ENCODE measurements at regions not wholly inside any gene's neighbourhood (a gene's known extent, or its start where the extent isn't known, plus 50 kb on each side); places are given as distances from the start of the nearest gene placed in this dataset.
"Not testable (repeated sequence)": the region's sequence is repeated elsewhere in the genome, so short reads cannot be mapped to it uniquely, and the experiment has no call there.

DNA sequence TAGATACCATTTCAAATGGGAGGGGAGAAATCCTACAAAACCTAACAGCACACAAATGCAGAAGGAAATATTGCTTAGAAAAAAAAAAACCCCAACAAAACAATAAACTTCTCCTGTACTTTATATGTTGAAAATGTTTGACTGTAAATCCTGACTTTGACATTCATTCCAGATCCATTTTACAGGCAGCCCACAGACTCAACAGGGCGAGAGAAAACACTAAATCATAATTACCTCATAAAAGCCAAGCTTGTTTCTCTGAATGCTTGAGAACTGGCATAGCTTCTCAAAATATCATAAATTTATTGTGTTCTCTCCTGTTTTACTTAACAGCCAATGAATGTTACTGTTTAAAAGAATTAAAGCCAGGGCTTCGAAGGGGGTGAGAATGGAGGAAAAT, 273.2 kb downstream of the CD83 start:
- no peak for DNase-seq (ENCODE audit: low read depth)

DNA sequence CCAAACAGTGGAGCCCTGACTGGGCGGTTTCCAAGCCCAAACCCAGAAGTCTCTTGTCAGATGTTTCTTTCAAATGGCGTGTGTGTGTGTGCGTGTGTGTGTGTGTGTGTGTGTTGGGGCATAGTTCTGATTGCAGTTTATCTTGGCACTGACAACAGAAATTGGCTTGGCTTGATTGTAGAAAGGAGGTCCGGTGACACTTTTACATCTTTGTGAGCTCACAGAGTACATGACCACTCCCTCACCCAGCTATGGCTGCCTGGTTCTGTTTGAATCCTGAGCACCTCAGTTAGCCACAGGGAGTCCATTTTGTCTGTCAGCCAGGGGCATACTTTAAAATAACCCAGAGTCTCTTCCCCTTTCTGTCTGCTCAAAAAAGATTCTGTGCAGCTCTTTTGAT, 276.3 kb downstream of the CD83 start:
- DNase-seq (ENCODE audit: low read depth) = no peak

DNA sequence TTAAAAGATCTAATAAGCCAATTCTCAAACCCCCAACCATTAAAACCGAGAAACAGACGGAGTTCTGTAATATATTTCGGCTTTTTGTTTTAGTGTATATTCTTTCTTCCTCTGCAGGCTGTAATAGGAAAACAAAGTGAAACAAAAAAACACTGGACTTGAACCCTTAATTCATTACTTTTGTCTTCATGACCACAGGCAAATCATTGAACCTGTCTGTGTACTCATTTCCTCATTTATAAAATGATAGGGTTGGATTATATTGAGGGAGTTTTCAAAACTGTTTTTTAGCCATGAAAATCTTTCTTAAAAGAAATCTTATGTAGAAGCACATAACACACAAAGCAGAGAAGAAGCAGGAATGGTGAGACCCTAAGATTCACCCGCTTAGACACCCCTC, 278.8 kb downstream of the CD83 start:
- DNase-seq (ENCODE audit: low read depth) = no peak

DNA sequence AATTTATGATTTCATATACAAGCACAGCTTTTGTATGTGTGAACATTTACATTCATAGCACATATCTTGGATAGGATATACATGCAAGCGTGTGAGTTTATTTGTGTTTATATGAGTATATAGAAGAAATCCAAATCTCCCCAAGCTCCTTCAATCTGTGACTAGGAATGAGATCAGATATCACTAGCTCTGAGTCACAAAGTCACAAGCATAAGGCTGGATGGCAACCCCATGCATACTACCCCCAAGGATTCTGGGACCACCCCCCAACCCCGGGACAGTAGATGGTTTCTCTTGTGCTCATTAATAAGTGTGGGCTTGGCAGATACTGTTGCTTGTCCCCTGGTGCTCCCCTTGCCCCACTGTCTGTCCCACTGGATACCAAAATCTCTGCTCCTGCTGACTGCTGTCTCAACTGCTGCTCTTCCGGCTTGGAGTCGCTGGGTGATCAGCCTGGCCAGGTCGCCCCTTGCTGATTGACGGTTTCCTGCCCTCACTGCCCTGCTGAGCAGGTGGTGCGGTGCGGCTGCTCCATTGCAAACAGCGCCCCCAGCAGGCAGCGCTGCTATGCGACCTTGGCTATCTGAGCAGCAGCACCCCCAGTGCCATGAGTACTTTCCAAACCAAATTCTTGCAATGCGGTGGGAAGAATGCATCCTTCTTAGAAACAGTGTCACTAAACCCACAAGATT, 279.4 kb downstream of the CD83 start:
- no peak for DNase-seq (ENCODE audit: low read depth)

DNA sequence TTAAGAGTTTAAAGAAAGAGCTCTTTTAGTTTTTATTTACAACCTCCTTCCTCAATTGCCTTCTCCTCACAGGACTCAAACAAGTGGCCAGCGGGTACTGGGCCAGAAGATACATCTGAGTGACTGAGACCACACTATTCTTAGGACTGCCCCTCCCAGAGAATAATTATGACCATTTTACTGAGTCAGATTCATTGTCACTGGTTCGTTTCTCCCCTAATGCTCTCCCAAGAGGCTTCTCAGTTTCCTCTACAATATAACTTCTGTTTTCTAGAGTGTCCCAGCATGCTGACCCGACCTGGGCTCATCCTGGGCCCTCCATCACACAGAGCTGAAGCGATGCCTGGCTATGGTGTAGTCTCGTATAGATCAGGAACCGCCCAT, 279.9 kb downstream of the CD83 start:
- DNase-seq (ENCODE audit: low read depth) = no peak

DNA sequence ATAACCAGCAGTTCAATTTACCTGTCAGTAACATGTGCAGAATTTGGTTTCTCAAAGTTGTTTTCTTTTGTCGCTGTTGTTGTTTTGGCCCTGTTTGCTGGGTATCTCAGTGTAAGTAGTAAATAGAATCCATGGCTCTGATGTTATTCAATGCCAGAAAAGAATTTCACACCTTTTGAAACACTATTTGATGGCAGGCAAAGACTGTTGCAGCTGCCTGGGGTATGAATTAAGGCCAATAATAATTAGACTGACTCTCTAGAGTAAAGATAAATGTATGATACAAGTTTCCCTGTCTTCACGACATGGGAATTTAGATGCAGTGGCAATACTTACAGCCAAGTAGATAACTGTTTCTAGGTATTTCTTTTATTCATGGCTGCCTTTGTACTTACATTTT, 281.4 kb downstream of the CD83 start:
- DNase-seq (ENCODE audit: low read depth) = no peak

DNA sequence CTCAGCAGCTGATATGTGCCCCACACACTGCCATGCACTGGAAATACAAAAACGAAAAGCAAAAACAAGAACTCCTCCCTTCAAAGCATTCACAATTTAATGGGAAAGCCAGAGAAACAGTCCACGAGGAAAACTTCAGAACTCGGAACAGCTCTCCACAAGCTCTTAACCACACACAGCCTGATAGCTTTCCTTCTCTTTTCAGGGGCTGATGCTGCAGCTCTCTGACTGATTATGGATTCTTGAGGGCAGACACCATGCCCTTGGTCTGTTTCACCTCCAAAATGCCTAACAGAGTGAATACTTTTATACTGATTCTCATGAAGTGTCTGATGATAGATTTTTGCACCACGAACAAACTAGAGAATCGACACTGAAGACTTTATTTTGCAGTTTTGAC, 282.1 kb downstream of the CD83 start:
- DNase-seq (ENCODE audit: low read depth) = no peak

DNA sequence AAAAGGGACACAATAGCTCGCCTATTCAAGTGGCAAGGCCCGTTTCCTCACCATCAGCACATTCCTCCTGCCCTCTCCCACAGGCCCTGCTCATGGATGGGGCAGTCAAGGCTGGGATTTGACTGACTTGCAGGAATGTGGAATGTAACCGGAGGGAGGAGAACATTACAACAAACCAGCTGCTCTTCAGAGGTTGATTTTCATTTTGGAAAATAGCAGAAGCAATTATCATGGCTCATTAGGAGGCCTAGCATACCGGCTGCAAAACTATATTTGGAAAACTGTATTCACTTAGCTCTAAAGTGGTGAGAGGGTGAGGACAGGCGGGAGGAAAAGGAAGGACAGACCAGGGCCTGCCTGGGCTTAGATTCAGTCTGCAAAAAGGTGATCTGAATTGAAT, 283.7 kb downstream of the CD83 start:
- no peak for DNase-seq (ENCODE audit: low read depth)

DNA sequence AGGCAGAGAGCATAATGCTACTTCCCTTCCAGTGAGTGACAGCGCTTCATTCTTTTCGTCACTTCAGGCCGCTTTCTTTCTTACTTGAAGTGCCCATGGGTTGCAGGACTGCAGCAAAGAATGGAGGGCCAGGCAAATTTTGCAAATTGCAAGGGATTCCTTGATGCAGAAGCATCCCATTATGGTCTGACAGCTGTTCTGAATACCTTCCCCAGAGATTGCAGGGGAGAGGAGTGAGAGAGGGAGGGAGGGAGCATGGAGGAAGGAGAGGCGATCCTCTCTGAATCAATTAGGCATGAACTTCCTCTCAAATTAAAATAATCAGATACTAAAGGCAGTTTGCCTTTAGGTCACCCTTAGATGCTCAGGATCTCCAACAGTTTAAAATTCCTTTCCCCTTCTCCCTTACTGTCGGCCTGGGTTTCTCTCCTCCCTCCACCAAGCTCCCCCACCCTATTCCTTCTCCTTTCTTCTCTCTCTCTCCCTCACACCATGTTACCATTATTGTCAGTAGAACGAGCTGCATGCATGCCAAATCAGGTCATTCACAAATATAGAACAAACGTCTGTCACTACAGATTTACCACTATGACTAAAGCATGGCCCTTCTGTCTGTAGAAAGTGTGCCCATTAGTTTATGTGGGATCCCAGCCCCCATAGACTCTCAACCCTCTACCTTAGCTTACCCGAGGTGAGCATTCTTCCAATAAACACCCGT, 289.2 kb downstream of the CD83 start:
- DNase-seq (ENCODE audit: low read depth) = no peak

DNA sequence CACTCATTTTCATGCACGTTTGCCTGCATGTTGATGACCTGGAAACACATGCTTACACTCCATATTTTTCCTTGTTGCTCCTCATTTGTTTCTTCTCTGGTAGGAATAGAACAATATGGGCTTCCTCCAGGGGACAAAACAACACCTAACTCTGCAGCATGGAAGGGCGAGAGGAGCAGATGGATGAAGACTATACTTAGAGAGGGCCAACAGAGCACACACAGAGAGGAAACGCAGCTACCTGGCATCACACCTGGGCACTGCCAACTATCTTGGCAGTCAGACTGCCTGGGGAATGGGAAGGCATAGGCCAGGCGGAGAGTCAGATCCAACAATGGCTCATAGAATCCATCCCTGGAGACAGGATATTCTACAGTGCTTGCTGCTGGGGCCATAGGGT, 290.9 kb downstream of the CD83 start:
- no peak for DNase-seq (ENCODE audit: low read depth)

DNA sequence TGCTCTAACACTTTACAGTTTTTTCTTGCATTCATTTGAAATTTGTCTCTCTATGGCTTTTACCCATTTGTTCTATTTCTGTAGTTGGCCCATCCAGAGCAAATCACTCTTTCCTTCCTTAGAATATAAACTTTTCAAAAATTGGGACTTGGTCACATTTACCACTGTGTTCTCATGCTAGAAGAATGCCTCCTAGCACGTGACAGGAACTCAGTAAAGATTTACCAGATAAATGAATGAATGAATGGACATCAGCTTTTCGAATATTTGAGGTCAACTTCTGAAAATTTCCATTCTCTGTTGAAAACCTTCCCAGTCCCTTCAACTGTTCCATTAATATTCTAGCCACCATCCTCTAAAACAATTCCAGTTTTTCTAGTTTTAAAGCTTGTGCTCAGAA, 294.5 kb downstream of the CD83 start:
- no peak for DNase-seq (ENCODE audit: low read depth)

DNA sequence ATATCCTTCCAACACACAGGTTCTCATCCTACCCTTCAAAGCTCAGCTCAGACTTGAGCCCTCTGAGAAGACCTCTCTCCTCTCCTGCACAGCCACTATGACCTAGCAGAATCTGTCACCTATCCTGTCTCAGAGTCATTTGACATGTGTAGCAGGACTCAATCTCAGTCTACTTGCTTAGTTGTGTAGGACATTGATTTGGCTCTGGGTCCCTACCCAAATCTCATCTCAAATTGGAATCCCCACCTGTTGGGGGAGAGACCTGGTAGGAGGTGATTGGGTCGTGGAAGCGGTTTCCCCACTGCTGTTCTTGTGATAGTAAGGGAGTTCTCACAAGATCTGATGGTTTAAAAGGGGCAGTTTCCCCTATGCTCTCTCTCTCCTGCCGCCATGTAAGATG, 297.9 kb downstream of the CD83 start:
- DNase-seq (ENCODE audit: low read depth) = no peak

DNA sequence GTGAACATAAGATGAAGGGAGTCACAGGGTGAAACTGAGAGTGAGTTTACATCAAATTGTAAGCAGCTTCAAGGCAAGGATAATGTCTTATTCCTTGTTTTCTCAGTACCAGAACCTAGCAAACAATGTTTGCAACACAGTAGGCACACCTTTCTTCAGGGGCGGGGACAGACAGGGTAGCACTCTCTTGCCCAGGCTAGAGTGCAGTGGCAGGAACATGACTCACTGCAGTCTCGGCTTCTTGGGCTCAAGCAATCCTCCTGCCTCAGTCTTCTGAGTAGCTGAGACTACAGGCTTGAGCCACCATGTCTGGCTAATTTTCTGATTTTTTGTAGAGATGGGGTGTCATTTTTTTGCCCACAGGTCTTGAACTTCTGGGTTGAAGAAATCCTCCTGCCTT, 299.8 kb downstream of the CD83 start:
- no peak for DNase-seq (ENCODE audit: low read depth)

DNA sequence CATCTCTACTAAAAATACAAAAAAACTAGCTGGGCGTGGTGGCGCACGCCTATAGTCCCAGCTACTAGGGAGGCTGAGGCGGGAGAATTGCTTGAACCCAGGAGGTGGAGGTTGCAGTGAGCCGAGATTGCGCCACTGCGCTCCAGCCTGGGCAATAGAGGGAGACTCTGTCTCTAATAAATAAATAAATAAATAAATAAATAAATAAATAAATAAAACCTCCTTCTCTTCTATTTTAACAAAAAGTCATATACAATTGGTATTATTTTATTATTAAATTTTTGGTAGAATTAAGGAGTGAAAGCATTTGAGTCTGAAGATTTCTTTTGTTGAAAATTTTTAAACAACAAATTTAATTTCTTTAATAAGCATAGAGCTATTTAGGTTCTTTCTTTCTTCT, 301.7 kb downstream of the CD83 start:
- DNase-seq (ENCODE audit: low read depth) = not testable (repeated sequence)

DNA sequence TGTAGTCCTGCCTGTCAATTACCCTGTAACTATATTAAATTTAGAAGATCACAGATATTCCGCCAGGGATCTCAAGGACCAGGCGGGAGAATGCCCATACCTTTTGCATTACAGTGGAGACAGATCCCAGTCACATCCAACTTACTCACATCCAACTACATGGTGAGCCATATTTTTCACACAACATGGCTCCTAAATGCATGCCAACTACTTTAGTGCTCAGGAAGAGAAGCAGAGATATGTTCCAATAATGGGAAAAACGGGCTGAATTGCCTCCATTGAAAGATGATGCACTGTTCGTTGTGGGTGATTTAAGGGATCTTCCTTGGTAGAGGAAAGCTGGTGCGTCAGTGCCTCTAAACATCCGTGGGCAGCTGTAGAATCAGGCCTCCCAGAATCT, 304.5 kb downstream of the CD83 start:
- DNase-seq (ENCODE audit: low read depth) = no peak

DNA sequence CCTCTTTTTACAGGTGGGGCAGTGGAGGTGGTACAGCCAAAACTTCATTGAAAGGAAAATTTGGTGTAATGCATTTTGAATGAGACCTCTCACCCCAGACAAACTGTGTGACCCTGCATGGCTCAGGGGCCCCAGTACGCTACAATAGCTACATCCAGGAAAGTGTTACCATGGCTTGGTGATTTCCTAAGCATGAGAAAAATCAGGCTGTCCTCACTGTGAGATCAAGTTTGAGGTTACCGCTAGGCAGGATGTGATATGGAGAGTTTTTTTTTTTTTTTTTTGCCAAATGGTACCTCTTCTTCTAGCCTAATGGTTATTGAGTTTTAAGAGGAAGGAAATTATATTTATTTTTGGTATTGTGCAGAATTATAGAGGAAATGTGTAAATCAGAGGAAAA, 305.3 kb downstream of the CD83 start:
- DNase-seq (ENCODE audit: low read depth) = no peak

DNA sequence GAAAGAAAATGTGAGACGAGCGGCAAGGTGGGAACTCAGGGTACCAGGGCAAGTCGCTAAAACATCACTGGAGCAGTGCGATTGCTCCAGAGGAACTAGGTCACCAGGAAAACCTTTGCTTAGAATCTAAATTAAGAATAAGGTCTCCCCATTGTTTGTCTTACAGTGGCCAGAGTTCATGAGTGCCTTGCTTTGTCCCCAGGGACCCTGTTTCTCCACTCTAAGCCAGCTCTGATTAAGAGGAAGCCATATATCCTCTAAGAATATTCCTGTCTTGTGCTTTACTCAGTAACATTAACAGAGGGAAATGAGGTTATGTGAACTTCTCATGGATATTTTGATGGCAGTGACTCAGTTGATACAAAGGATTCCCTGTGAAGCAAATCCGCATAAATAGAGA, 305.8 kb downstream of the CD83 start:
- no peak for DNase-seq (ENCODE audit: low read depth)

DNA sequence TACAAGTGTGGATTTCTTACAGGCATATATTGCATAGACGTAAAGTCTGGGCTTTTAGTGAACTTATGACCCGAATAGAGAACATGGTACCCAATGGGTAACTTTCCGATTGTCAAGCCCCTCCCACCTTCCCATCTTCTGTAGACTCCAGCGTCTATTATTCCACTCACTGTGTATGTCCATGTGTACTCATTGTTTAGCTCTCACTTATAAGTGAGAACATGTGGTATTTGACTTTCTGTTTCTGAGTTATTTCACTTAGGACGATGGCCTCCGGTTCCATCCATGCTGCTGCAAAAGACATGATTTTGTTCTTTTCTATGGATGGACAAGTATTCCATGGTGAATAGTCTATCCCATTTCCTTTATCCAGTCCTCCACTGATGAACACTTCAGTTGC, 306.4 kb downstream of the CD83 start:
- no peak for DNase-seq (ENCODE audit: low read depth)

DNA sequence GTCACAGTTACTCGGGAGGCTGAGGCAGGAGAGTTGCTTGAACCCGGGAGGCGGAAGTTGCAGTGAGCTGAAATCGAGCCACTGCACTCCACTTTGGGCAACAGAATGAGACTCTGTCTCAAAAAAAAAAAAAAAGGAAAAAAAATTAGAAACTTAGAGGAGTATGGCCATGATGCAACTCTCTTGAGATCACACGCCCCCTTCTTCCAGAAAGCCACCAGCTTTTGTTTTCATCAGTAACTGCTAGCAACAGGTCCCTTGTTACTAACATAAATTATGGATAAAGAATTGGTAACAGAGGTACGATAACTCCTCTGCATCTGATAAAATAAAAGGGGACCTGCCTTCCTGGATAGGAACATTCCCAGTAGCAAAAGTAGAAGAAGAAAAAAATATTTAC, 308.2 kb downstream of the CD83 start:
- no peak for DNase-seq (ENCODE audit: low read depth)

DNA sequence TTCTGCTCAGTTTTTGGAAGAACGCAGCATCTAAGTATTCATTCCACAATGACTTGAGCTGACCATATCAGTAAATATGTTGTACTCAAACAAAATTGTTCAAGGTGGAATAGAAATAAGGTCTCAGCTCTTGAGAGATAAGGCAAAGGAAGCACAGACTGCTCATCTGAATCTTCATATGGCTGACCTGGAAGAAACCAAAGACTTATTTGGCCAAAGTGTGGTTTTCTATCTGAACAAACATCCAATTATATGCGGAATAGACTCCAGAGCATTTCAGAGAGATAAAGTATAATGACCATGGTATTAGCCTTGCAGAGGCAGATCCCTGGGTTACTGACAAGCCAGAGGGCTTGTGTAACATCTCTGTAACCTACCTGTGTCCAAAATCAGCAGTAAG, 308.7 kb downstream of the CD83 start:
- DNase-seq (ENCODE audit: low read depth) = no peak

DNA sequence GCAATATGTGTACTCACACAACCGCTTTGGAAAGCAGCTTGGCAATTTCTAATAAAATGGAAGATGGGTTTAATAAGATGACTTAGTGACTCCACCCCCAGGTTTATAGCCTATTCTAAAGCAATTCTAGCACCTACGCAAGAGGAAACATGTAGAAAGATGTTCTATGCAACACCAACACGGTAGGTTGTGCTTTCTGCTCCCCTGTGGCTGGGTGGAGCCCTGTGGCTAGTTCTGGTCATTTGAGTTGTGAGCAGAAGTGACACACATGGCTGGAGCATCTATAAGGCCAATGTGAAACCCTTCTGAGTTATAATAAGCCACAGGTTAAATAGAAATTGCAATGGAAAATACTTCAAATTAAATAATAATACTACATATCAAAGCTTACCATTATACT, 310.7 kb downstream of the CD83 start:
- no peak for DNase-seq (ENCODE audit: low read depth)

DNA sequence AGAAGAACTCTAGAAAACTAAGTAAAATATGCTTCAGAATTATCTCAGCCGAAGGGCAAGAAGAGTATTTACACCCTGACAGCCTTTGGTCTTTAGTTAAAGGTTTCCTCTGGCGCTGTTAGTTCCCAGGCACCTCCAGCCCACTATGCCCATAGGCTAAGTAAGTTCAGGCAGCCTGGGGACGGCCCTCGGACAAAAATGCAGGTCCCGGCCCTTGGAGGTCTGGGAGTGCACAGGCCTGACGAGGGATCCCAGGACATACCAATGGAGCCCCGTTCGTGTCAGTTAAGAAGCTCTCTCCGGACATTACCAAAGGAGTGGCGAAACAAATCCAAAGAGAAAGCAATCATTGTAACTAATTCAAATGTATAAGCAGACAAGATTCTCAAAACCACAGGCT, 311.8 kb downstream of the CD83 start:
- no peak for DNase-seq (ENCODE audit: low read depth)

DNA sequence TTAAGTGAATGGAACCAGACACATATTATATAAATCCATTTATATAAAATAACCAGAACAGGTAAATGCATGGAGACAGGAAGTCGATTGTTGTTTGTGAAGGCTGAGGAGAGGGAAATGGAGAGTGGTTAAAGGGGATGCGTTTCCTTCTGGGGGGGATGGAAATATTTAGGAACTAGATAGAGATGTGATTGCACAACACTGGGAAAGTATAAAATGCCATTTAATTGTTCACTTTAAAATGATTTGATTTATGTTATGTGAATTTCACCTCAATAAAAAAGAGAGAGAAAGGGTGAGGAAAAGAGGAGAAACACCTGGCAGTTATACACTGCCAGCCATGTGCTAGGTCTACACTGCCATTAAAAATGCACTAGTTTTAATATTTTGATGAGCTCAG, 312.6 kb downstream of the CD83 start:
- no peak for DNase-seq (ENCODE audit: low read depth)

Measured in GM04504 (cell line).